H1 (cell line): ENCODE measurements at regions not wholly inside any gene's neighbourhood (a gene's known extent, or its start where the extent isn't known, plus 50 kb on each side); places are given as distances from the start of the nearest gene placed in this dataset.

ENCODE experiments used
- CTCF ChIA-PET: fragments of 300-600 bp; sonication (Branson Sonifier 250); formaldehyde crosslinking; loops from one replicate; lab custom pipeline; 2021; ENCODE audit not compliant: partially characterized antibody; lab: Charles Lee
- POLR2A ChIA-PET: fragments of 300-600 bp; sonication (Branson Sonifier 250); formaldehyde crosslinking; loops from one replicate; lab custom pipeline; 2021; ENCODE audit warnings: inconsistent platforms; ENCODE audit not compliant: partially characterized antibody; lab: Charles Lee
- DNase-seq, 2 experiments: peaks; one replicate each; pipeline versions ENCODE4 v3.0.0 to v3.0.0-alpha.2; 2010 to 2022; ENCODE audit warnings: low spot score in 2 of 2, low read depth in 1 of 2, mixed read lengths in 1 of 2
- FAIRE-seq: peaks from 2 replicates; lab custom pipeline; 2011; peaks lifted over from hg19 to GRCh38; lab: Jason Lieb, UNC
- H2AFZ ChIP-seq: 2 replicates; pipeline ENCODE4 v1.8.1; 2012; ENCODE audit warnings: low read length, inconsistent platforms
- H2AK5ac ChIP-seq: 2 replicates; pipeline ENCODE4 v1.6.1; 2013; ENCODE audit warnings: low read depth, low read length
- H2BK120ac ChIP-seq: replicated peaks from 2 replicates; pipeline ENCODE3; 2013; ENCODE audit warnings: low read depth, low read length, inconsistent platforms
- H2BK12ac ChIP-seq: 2 replicates; pipeline ENCODE4 v1.6.1; 2013; ENCODE audit warnings: low read depth, low read length
- H2BK15ac ChIP-seq: 2 replicates; pipeline ENCODE4 v1.6.1; 2013; ENCODE audit warnings: low read length
- H2BK20ac ChIP-seq: 2 replicates; pipeline ENCODE4 v1.6.1; 2013; ENCODE audit warnings: low read length
- H2BK5ac ChIP-seq: 2 replicates; pipeline ENCODE4 v1.6.1; 2013; ENCODE audit warnings: low read depth, low read length
- H3K14ac ChIP-seq: 2 replicates; pipeline ENCODE4 v1.6.1; 2013; ENCODE audit warnings: inconsistent platforms; ENCODE audit not compliant: insufficient read length
- H3K18ac ChIP-seq: 2 replicates; pipeline ENCODE4 v1.6.1; 2013; ENCODE audit warnings: low read length; ENCODE audit errors: extremely low read depth
- H3K23ac ChIP-seq: 2 replicates; pipeline ENCODE4 v1.6.1; 2013; ENCODE audit warnings: inconsistent platforms; ENCODE audit not compliant: insufficient read length
- H3K23me2 ChIP-seq: 2 replicates; pipeline ENCODE4 v1.6.1; 2013; ENCODE audit warnings: low read depth, low read length
- H3K27ac ChIP-seq: 2 replicates; pipeline ENCODE4 v1.6.1; 2011; ENCODE audit warnings: low read depth, low read length, inconsistent platforms
- H3K27me3 ChIP-seq, 4 experiments: replicated peaks in 1 of 4; 1 replicate in 1 of 4; 2 replicates in 3 of 4; pipeline versions ENCODE4 v1.6.1 to v1.8.1; 2011 to 2013; ENCODE audit warnings: low read length in 3 of 4, mild to moderate bottlenecking in 3 of 4, inconsistent platforms in 2 of 4, mixed read lengths in 2 of 4, moderate library complexity in 1 of 4; ENCODE audit not compliant: control insufficient read depth in 3 of 4, insufficient read depth in 3 of 4; ENCODE audit errors: extremely low read depth in 1 of 4
- H3K36me3 ChIP-seq, 4 experiments: 2 replicates each; pipeline versions ENCODE4 v1.6.1 to v1.8.1; 2011 to 2013; ENCODE audit warnings: mild to moderate bottlenecking in 4 of 4, low read length in 3 of 4, moderate library complexity in 2 of 4, control low read depth in 1 of 4, inconsistent platforms in 1 of 4; ENCODE audit not compliant: insufficient read depth in 4 of 4, control insufficient read depth in 2 of 4
- H3K4ac ChIP-seq: replicated peaks from 2 replicates; pipeline ENCODE3; 2013; ENCODE audit warnings: low read length, low read depth, mixed read lengths, inconsistent platforms; ENCODE audit not compliant: insufficient read length
- H3K4me1 ChIP-seq, 4 experiments: replicated peaks in 1 of 4; 1 replicate in 1 of 4; 2 replicates in 3 of 4; pipeline versions ENCODE4 v1.6.1 to v1.8.1; 2011 to 2013; ENCODE audit warnings: low read length in 3 of 4, inconsistent platforms in 2 of 4, mixed read lengths in 1 of 4; ENCODE audit not compliant: insufficient read depth in 4 of 4, control insufficient read depth in 3 of 4
- H3K4me2 ChIP-seq, 2 experiments: 2 replicates each; pipeline versions ENCODE4 v1.6.1 to v1.8.1; 2011 to 2013; ENCODE audit warnings: low read depth in 2 of 2, low read length in 2 of 2, control low read depth in 1 of 2, inconsistent platforms in 1 of 2, mild to moderate bottlenecking in 1 of 2; ENCODE audit not compliant: insufficient read depth in 1 of 2
- H3K4me3 ChIP-seq, 4 experiments: fragments of 200-600, 300-600 bp in 1 of 4; sonication (generic), shearing (Covaris generic), sonication (Bioruptor Twin) in 1 of 4; 2 replicates each; pipeline versions ENCODE4 v1.5.1 to v1.8.1; 2011 to 2016; ENCODE audit warnings: low read length in 4 of 4, low read depth in 3 of 4, control low read depth in 2 of 4, inconsistent platforms in 2 of 4, mild to moderate bottlenecking in 2 of 4, mixed read lengths in 1 of 4, moderate library complexity in 1 of 4; ENCODE audit not compliant: insufficient read depth in 2 of 4; ENCODE audit errors: extremely low read depth in 1 of 4
- H3K56ac ChIP-seq: replicated peaks from 2 replicates; pipeline ENCODE3; 2013; ENCODE audit warnings: low read depth, mild to moderate bottlenecking, mixed read lengths, low read length, inconsistent platforms; ENCODE audit not compliant: insufficient read length
- H3K79me1 ChIP-seq: 2 replicates; pipeline ENCODE4 v1.6.1; 2013; ENCODE audit warnings: low read depth, low read length, control low read depth
- H3K79me2 ChIP-seq, 2 experiments: 2 replicates each; pipeline versions ENCODE4 v1.6.1 to v1.8.1; 2012 to 2013; ENCODE audit warnings: low read length in 2 of 2, mild to moderate bottlenecking in 2 of 2, inconsistent platforms in 1 of 2; ENCODE audit not compliant: insufficient read depth in 2 of 2, control insufficient read depth in 1 of 2
- H3K9ac ChIP-seq, 4 experiments: replicated peaks in 1 of 4; 1 replicate in 1 of 4; 2 replicates in 3 of 4; pipeline versions ENCODE4 v1.6.1 to v1.8.1; 2011 to 2013; ENCODE audit warnings: low read depth in 3 of 4, low read length in 3 of 4, control low read depth in 2 of 4, mild to moderate bottlenecking in 2 of 4, moderate library complexity in 2 of 4, inconsistent platforms in 1 of 4; ENCODE audit errors: extremely low read depth in 1 of 4
- H3K9me3 ChIP-seq, 2 experiments: 2 replicates each; pipeline versions ENCODE4 v1.6.1 to v1.8.1; 2012 to 2013; ENCODE audit warnings: mild to moderate bottlenecking in 2 of 2, moderate library complexity in 2 of 2, control low read depth in 1 of 2, inconsistent platforms in 1 of 2, low read depth in 1 of 2, low read length in 1 of 2, mixed read lengths in 1 of 2; ENCODE audit not compliant: insufficient read depth in 2 of 2
- H4K20me1 ChIP-seq, 2 experiments: replicated peaks in 1 of 2; 2 replicates each; pipeline versions ENCODE3 to v1.8.1; 2011 to 2013; ENCODE audit warnings: inconsistent platforms in 2 of 2, low read length in 2 of 2, mild to moderate bottlenecking in 1 of 2; ENCODE audit not compliant: insufficient read depth in 2 of 2, control insufficient read depth in 1 of 2
- H4K5ac ChIP-seq: 2 replicates; pipeline ENCODE4 v1.6.1; 2013; ENCODE audit warnings: low read length, low read depth, mixed read lengths, inconsistent platforms; ENCODE audit not compliant: insufficient read length
- H4K8ac ChIP-seq: 2 replicates; pipeline ENCODE4 v1.8.0; 2013; ENCODE audit warnings: mild to moderate bottlenecking, moderate library complexity, low read length, inconsistent platforms; ENCODE audit not compliant: insufficient read depth; ENCODE audit errors: extremely low read depth
- H4K91ac ChIP-seq: replicated peaks from 2 replicates; pipeline ENCODE3; 2013; ENCODE audit warnings: low read length, mixed read lengths, inconsistent platforms; ENCODE audit not compliant: insufficient read length
- CBX8 ChIP-seq: fragments of 300-800, 300-1000 bp; sonication (generic); IDR thresholded peaks from 2 replicates; pipeline ENCODE4 v1.7.1; 2016; ENCODE audit warnings: low read depth, low read length, borderline replicate concordance
- KDM4A ChIP-seq: IDR thresholded peaks from one replicate; pipeline ENCODE4 v1.7.1; 2012; ENCODE audit warnings: low read depth, mild to moderate bottlenecking, moderate library complexity, low read length, inconsistent platforms; ENCODE audit not compliant: severe bottlenecking
- WGBS, 2 experiments: shearing (Covaris generic) in 1 of 2; methylation state at CpG; one replicate each; pipeline versions ENCODE4 v1.1.6 to v1.1.7; 2013 to 2015; ENCODE audit warnings: low lambda C conversion rate in 2 of 2, mixed read lengths in 2 of 2, inconsistent platforms in 1 of 2, low coverage in 1 of 2, missing lambda C conversion rate in 1 of 2; ENCODE audit not compliant: insufficient replicate concordance in 2 of 2, insufficient coverage in 1 of 2, insufficient read length in 1 of 2; ENCODE audit errors: extremely low coverage in 1 of 2, missing lambda C conversion rate in 1 of 2; 5-methylcytosine and 5-hydroxymethylcytosine counted together

DNA sequence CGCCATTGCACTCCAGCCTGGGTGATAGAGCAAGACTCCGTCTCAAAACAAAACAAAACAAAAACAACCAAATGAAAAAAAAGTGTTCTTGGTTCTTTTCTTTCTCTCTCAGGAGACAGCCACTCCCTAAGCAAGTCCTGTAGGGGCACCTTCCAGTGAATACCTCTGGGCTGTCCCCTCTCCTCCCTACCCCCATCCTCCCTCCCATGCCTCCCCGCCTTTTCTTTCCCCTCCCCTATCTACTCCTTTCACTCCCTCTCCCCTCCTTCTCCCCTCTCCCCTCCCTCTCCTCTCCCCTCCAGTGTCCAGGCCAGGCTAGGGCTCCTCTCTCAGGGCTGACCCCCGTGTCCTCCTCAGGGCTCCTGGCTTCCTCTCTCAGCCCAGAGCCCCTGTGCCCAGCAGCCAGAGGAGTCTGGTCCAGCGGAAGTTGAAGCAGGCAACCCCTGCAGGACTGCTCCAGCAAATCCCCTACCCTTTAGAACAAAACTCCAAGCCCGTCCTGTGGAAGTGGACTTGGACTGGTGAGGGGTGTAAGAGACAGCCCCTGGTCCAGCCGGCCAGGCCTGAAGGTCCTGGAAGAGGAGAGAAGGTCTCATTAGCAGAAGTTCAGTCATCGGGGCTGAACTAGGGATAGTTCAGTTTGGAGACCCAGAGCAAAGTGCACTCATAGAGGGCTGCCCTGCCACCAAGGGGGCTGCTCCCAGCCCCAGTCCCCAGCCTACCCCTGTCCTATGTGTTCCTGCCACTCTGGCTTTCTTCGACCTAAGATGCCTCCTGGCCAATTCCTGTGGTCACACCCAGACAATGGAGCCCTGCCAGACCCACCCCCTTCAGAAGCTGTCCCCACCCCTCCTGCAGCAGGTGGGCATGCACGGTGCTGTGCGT lies 79.8 kb upstream of the IQSEC1 start:
- peaks cover 0 to 3% of the 10 kb centered on the region in 2 experiments; a peak in 1 of 4 replicates for H3K9me3 ChIP-seq
- no peaks in the 10 kb centered on the region for H4K20me1 ChIP-seq
- TF ChIP-seq KDM4A (no peak), CBX8 (no peak)

More for the DNA sequence above, 79.8 kb upstream of the IQSEC1 start:
- H2BK20ac ChIP-seq, result no peak overlapping the region
- no peaks in the 10 kb centered on the region for H3K23me2 ChIP-seq
- DNase-seq (no peak), FAIRE-seq (no peak)
- no peak overlapping the region for H3K27ac ChIP-seq
- H3K23ac ChIP-seq, result no peak overlapping the region
- no peak overlapping the region for H2BK5ac ChIP-seq
- H3K4me3 ChIP-seq, result no peak overlapping the region
- no peak overlapping the region for H3K14ac ChIP-seq
- H3K4me2 ChIP-seq, result no peak overlapping the region
- no peak overlapping the region for H2AK5ac ChIP-seq
- H3K27me3 ChIP-seq, result no peaks in the 10 kb centered on the region
- no peak overlapping the region for H4K8ac ChIP-seq
- peaks cover 0 to 11% (median 3%) of the 10 kb centered on the region in 4 experiments; a peak in 2 of 7 replicates for H3K4me1 ChIP-seq
- H2BK12ac ChIP-seq, result no peak overlapping the region
- H3K56ac ChIP-seq, result no peak overlapping the region
- POLR2A ChIA-PET, result interaction anchor here (0.6 kb wide), 1 partner anchor 29 kb away, joined by 3 read pairs; no protein-coding TSS in a partner anchor
- no peak overlapping the region for H3K9ac ChIP-seq
- H3K4ac ChIP-seq, result no peak overlapping the region
- H4K91ac ChIP-seq, result no peak overlapping the region
- H2BK15ac ChIP-seq, result no peak overlapping the region; the same call in 1 of the 2 replicates
- no peak overlapping the region for H2BK120ac ChIP-seq
- H2AFZ ChIP-seq, result no peak overlapping the region
- CTCF ChIA-PET, result interaction anchor here (0.9 kb wide), 1 partner anchor 10 kb away, joined by 4 read pairs; no protein-coding TSS in a partner anchor
- no peak overlapping the region for H3K18ac ChIP-seq
- H4K5ac ChIP-seq, result no peak overlapping the region
- H3K36me3 ChIP-seq, result no peaks in the 10 kb centered on the region
- no peaks in the 10 kb centered on the region for H3K79me1 ChIP-seq
- 86% methylated on average over 8 of the region's 11 CpGs; no CpG with 5 or more reads in 1 of the 2 experiments for WGBS, 2 experiments
- H3K79me2 ChIP-seq, result no peaks in the 10 kb centered on the region
